ENCODE measurements at regions not wholly inside any gene's neighbourhood (a gene's known extent, or its start where the extent isn't known, plus 50 kb on each side); places are given as distances from the start of the nearest gene placed in this dataset.

GRCh38 chr1:22233222-22233621, 90.3 kb upstream of the WNT4 start:
- TF ChIP-seq MAX (IDR thresholded peaks at IDR 0.05) (no peak), HDAC6 (IDR thresholded peaks at IDR 0.05; ENCODE audit: low read depth, low read length) (no peak), POLR2AphosphoS5 (IDR thresholded peaks at IDR 0.05; ENCODE audit: low read depth, low read length) (no peak), CTCF (IDR thresholded peaks at IDR 0.05; ENCODE audit: control extremely low read depth in 1 of 3, insufficient read depth in 1 of 3, low read depth in 1 of 3, low read length in 3 of 3) (no peak), CHD7 (IDR thresholded peaks at IDR 0.05; ENCODE audit: insufficient replicate concordance, low read length) (no peak), RAD21 (IDR thresholded peaks at IDR 0.05 in 1 of 2, conservative IDR thresholded peaks at IDR 0.05 in 1 of 2; ENCODE audit: low read depth in 2 of 2, low read length in 2 of 2) (no peak), EP300 (IDR thresholded peaks at IDR 0.05; ENCODE audit: borderline replicate concordance in 1 of 2, low read depth in 2 of 2, low read length in 2 of 2) (no peak), SP2 (IDR thresholded peaks at IDR 0.05; ENCODE audit: low read length) (no peak), CEBPB (IDR thresholded peaks at IDR 0.05; ENCODE audit: low read depth, low read length) (no peak), JUND (IDR thresholded peaks at IDR 0.05; ENCODE audit: low read length) (no peak), TEAD4 (IDR thresholded peaks at IDR 0.05; ENCODE audit: low read depth, low read length) (no peak), GABPA (IDR thresholded peaks at IDR 0.05; ENCODE audit: borderline replicate concordance, insufficient read depth, low read length) (no peak), NRF1 (IDR thresholded peaks at IDR 0.05; ENCODE audit: low read depth, low read length) (no peak), POLR2A (IDR thresholded peaks at IDR 0.05; ENCODE audit: control extremely low read depth in 1 of 2, low read depth in 2 of 2, low read length in 2 of 2) (no peak)

Data from H1 (cell line).